ENCODE measurements at regions not wholly inside any gene's neighbourhood (a gene's known extent, or its start where the extent isn't known, plus 50 kb on each side); places are given as distances from the start of the nearest gene placed in this dataset.

DNA sequence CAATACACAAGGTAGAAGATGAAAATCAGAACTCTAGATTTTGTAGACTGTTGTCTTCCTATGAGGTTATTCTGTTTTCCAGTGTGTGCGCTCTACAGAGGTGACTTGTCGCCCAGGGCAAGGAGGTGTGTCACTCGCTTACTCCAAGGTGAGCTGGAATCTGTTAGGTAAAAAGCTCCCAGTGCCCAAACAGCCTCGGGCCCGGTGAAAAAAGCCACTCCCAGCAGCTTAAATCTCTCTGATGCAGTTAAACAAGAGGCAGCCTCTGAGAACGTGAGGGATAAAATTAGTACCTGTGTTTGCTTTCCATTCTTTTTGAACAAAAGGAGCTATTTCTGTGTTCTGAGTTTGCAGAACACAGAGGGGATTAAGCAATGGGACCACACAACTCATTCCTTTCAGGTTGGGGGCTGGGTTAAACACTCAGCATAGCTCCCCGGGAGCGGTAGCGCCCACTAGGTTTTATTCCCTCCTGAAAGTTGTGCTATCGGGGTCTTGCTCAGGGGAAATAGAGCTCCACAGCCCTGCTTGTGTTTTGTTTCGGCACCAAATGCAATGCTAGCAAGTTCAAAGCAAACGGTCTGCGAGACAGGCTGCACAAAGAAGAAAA is 181.2 kb downstream of the FOXA2 start (continued):
- TF ChIP-seq ZZZ3 (IDR thresholded peaks at IDR 0.05) (no peak), RB1 (IDR thresholded peaks at IDR 0.05; ENCODE audit: low read depth) (no peak), POLR3G (IDR thresholded peaks at IDR 0.05; ENCODE audit: extremely low read depth, insufficient read length, insufficient replicate concordance) (no peak), ZC3H8 (IDR thresholded peaks at IDR 0.05) (no peak), SAFB (IDR thresholded peaks at IDR 0.05; ENCODE audit: borderline replicate concordance, low read depth, low read length) (no peak), CCAR2 (IDR thresholded peaks at IDR 0.05; ENCODE audit: low read depth, low read length) (no peak)
- TF ChIP-seq, protein P1, sequence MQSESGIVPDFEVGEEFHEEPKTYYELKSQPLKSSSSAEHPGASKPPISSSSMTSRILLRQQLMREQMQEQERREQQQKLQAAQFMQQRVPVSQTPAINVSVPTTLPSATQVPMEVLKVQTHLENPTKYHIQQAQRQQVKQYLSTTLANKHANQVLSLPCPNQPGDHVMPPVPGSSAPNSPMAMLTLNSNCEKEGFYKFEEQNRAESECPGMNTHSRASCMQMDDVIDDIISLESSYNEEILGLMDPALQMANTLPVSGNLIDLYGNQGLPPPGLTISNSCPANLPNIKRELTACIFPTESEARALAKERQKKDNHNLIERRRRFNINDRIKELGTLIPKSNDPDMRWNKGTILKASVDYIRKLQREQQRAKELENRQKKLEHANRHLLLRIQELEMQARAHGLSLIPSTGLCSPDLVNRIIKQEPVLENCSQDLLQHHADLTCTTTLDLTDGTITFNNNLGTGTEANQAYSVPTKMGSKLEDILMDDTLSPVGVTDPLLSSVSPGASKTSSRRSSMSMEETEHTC (IDR thresholded peaks at IDR 0.05), result no peak

DNA sequence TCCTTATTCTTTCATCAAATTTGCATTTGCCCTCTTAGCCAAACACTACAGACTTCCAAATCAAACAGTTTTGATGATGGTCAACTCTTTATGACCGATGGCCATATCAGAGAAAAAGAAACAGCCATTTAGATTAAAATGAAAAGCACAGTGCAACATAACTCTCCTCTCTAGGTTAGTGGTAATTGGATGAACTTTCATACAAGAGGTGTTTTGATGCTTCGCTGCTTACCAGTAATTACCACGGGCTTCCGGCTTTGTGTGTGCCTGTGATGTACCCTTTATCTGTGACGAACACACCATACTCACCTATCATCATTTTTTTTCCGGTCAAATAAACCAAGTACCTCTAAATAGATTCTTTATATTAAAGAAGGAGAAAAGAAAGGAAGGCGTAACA is 181.8 kb downstream of the FOXA2 start:
- H3K27ac ChIP-seq (ENCODE audit: extremely low read depth, low read depth, low read length), result peak overlapping the region; percentile 80
- in situ Hi-C loops (cut with MboI), result no loop called here
- WGBS (ENCODE audit: insufficient coverage, low coverage, missing lambda C conversion rate), result 7% methylated on average over 7 of the region's 7 CpGs
- TF ChIP-seq FOS (IDR thresholded peaks at IDR 0.05; ENCODE audit: extremely low read depth, insufficient read length), result no peak
- TF ChIP-seq ARID1B (IDR thresholded peaks at IDR 0.05), result peak; percentile 54
- peak; percentile 17; the same call in 1 of the 2 replicates for TF ChIP-seq DPF2 (IDR thresholded peaks at IDR 0.05)
- peak; percentile 52 for TF ChIP-seq ETV1 (tag; conservative IDR thresholded peaks at IDR 0.05; ENCODE audit: low read depth)
- peak; percentile 46; the same call in 1 of the 2 replicates for TF ChIP-seq CBFA2T3 (IDR thresholded peaks at IDR 0.05)
- TF ChIP-seq TAL1 (IDR thresholded peaks at IDR 0.05), result peak; percentile 33
- peak; percentile 60; the same call in 1 of the 2 replicates for TF ChIP-seq HMBOX1 (IDR thresholded peaks at IDR 0.05)
- no peak for TF ChIP-seq NCOA2 (IDR thresholded peaks at IDR 0.05; ENCODE audit: partially characterized antibody in 2 of 2)
- no peak for TF ChIP-seq ZNF282 (CRISPR knock-in tag; IDR thresholded peaks at IDR 0.05)
- 0 out of 2 replicates have a peak, but pooled peaks have one; percentile 39 for TF ChIP-seq SMARCE1 (IDR thresholded peaks at IDR 0.05)
- TF ChIP-seq ETV6 (IDR thresholded peaks at IDR 0.05; ENCODE audit: borderline replicate concordance in 1 of 2, low read depth in 2 of 2, low read length in 1 of 2), result no peak
- TF ChIP-seq ETV6 (CRISPR knock-in tag; IDR thresholded peaks at IDR 0.05; ENCODE audit: borderline replicate concordance), result no peak
- peak; percentile 55; the same call in 1 of the 2 replicates for TF ChIP-seq LEF1 (IDR thresholded peaks at IDR 0.05)
- no peak for TF ChIP-seq DDX20 (tag; IDR thresholded peaks at IDR 0.05; ENCODE audit: low read depth)
- no peak for TF ChIP-seq ZNF316 (IDR thresholded peaks at IDR 0.05)

More for the DNA sequence above, 181.8 kb downstream of the FOXA2 start:
- peak overlapping the region; percentile 81 for H3K4me2 ChIP-seq (ENCODE audit: insufficient read depth, low read length)
- no peaks in the 10 kb centered on the region for H3K9me3 ChIP-seq (replicated peaks; ENCODE audit: control insufficient read depth, insufficient read depth, low read depth, low read length)
- DNase-seq (ENCODE audit: extremely low read depth in 1 of 4, low spot score in 3 of 4) (peak in 2 of 4 experiments; percentile 37 to 58), FAIRE-seq (peak; percentile 69), ATAC-seq (peak; percentile 71)
- intact Hi-C loops (cut with micrococcal nuclease), result no loop called here
- no peaks in the 10 kb centered on the region for H4K20me1 ChIP-seq (replicated peaks; ENCODE audit: control insufficient read depth, insufficient read depth, low read length)
- H3K9ac ChIP-seq (ENCODE audit: insufficient read depth in 1 of 2, low read depth in 2 of 2, low read length in 2 of 2), result peak overlapping the region in 1 of 2 experiments; percentile 61; a peak in 2 of 4 replicates
- H3K4me1 ChIP-seq (replicated peaks in 1 of 2; ENCODE audit: control insufficient read depth in 2 of 2, insufficient read depth in 2 of 2, low read length in 2 of 2), result peaks cover 1 to 34% of the 10 kb centered on the region in 2 experiments
- H3K9me1 ChIP-seq (ENCODE audit: control insufficient read depth, insufficient read depth, low read length), result no peaks in the 10 kb centered on the region
- H3K4me3 ChIP-seq, result no peak overlapping the region
- no peaks in the 10 kb centered on the region for H3K79me2 ChIP-seq (ENCODE audit: control insufficient read depth, insufficient read depth, low read length)
- CTCF ChIA-PET (ENCODE audit: low intra/inter-chr PET ratio), result no interaction called here
- POLR2A ChIA-PET, result interaction anchor here (0.6 to 1.3 kb wide), 3 partner anchors 10 to 182 kb away, joined by 3 to 4 read pairs (median 3); partner anchors contain the start of gene FOXA2
- no TSS peak for BruUV-seq (replicated peaks)
- H2AFZ ChIP-seq (ENCODE audit: low read depth, low read length), result peak overlapping the region; percentile 86
- no peaks in the 10 kb centered on the region for H3K36me3 ChIP-seq (ENCODE audit: control insufficient read depth, insufficient read depth, low read length)
- H3K27me3 ChIP-seq (ENCODE audit: control insufficient read depth in 2 of 2, insufficient read depth in 2 of 2, low read length in 2 of 2), result no peaks in the 10 kb centered on the region

Data from K562 (cell line).